H9 (cell line): ENCODE measurements at regions not wholly inside any gene's neighbourhood (a gene's known extent, or its start where the extent isn't known, plus 50 kb on each side); places are given as distances from the start of the nearest gene placed in this dataset.

ENCODE experiments used
- DNase-seq: peaks from one replicate; pipeline ENCODE4 v3.0.0-alpha.2; 2017
- H2AFZ ChIP-seq: one replicate; pipeline ENCODE4 v1.6.1; 2013; ENCODE audit warnings: mild to moderate bottlenecking, low read length, control low read depth, moderate library complexity
- H2AK5ac ChIP-seq: 2 replicates; pipeline ENCODE4 v1.6.1; 2013; ENCODE audit warnings: low read length, control low read depth, mixed read lengths; ENCODE audit not compliant: insufficient read length
- H2BK120ac ChIP-seq: one replicate; pipeline ENCODE4 v1.6.1; 2013; ENCODE audit warnings: low read depth, mild to moderate bottlenecking, low read length, control low read depth, inconsistent platforms; ENCODE audit not compliant: poor library complexity, severe bottlenecking
- H2BK12ac ChIP-seq: 2 replicates; pipeline ENCODE4 v1.6.1; 2013; ENCODE audit warnings: low read length, control low read depth, mixed read lengths, low read depth; ENCODE audit not compliant: insufficient read length
- H2BK15ac ChIP-seq: 2 replicates; pipeline ENCODE4 v1.6.1; 2013; ENCODE audit warnings: low read depth, low read length, control low read depth
- H2BK20ac ChIP-seq: one replicate; pipeline ENCODE4 v1.6.1; 2013; ENCODE audit warnings: low read depth, mild to moderate bottlenecking, low read length, control low read depth, inconsistent platforms; ENCODE audit not compliant: poor library complexity, severe bottlenecking
- H2BK5ac ChIP-seq: 2 replicates; pipeline ENCODE4 v1.6.1; 2013; ENCODE audit warnings: low read length, control low read depth, mixed read lengths; ENCODE audit not compliant: insufficient read length
- H3K14ac ChIP-seq: 2 replicates; pipeline ENCODE4 v1.6.1; 2013; ENCODE audit warnings: low read length, control low read depth; ENCODE audit not compliant: insufficient read depth
- H3K18ac ChIP-seq: 2 replicates; pipeline ENCODE4 v1.6.1; 2013; ENCODE audit warnings: low read depth, mild to moderate bottlenecking, mixed read lengths, low read length, control low read depth; ENCODE audit not compliant: insufficient read length
- H3K23ac ChIP-seq: 2 replicates; pipeline ENCODE4 v1.6.1; 2013; ENCODE audit warnings: low read length, control low read depth, mixed read lengths, low read depth; ENCODE audit not compliant: insufficient read length
- H3K23me2 ChIP-seq: 2 replicates; pipeline ENCODE4 v1.6.1; 2013; ENCODE audit warnings: low read depth, mild to moderate bottlenecking, mixed read lengths, low read length, control low read depth; ENCODE audit not compliant: insufficient read length, poor library complexity, severe bottlenecking
- H3K27ac ChIP-seq: 2 replicates; pipeline ENCODE4 v1.5.1; 2013; ENCODE audit warnings: low read length, control low read depth, mixed read lengths, low read depth; ENCODE audit not compliant: insufficient read length
- H3K27me3 ChIP-seq: 2 replicates; pipeline ENCODE4 v1.6.1; 2013; ENCODE audit warnings: low read length, control low read depth, inconsistent platforms; ENCODE audit not compliant: insufficient read depth
- H3K4ac ChIP-seq: 2 replicates; pipeline ENCODE4 v1.6.1; 2013; ENCODE audit warnings: low read depth, mild to moderate bottlenecking, control low read depth, inconsistent platforms, low read length, moderate library complexity
- H3K4me1 ChIP-seq: 2 replicates; pipeline ENCODE4 v1.6.1; 2013; ENCODE audit warnings: low read length, control low read depth, inconsistent platforms; ENCODE audit not compliant: insufficient read depth
- H3K4me2 ChIP-seq: 2 replicates; pipeline ENCODE4 v1.6.1; 2013; ENCODE audit warnings: low read length, control low read depth, mixed read lengths; ENCODE audit not compliant: insufficient read length, insufficient read depth
- H3K56ac ChIP-seq: 2 replicates; pipeline ENCODE4 v1.6.1; 2013; ENCODE audit warnings: low read depth, mild to moderate bottlenecking, mixed read lengths, low read length, control low read depth; ENCODE audit not compliant: insufficient read length
- H3K79me1 ChIP-seq: 2 replicates; pipeline ENCODE4 v1.6.1; 2013; ENCODE audit warnings: low read depth, mild to moderate bottlenecking, moderate library complexity, low read length, control low read depth, inconsistent platforms; ENCODE audit not compliant: insufficient read depth, poor library complexity, severe bottlenecking
- H3K79me2 ChIP-seq: 2 replicates; pipeline ENCODE4 v1.6.1; 2013; ENCODE audit warnings: low read length, control low read depth, inconsistent platforms; ENCODE audit not compliant: insufficient read depth
- H3K9ac ChIP-seq: 2 replicates; pipeline ENCODE4 v1.6.1; 2013; ENCODE audit warnings: low read length, control low read depth, mixed read lengths; ENCODE audit not compliant: insufficient read length; ENCODE audit errors: extremely low read depth
- H3K9me3 ChIP-seq: one replicate; pipeline ENCODE4 v1.6.1; 2013; ENCODE audit warnings: low read depth, low read length, inconsistent platforms; ENCODE audit not compliant: control insufficient read depth
- H3T11ph ChIP-seq: one replicate; pipeline ENCODE4 v1.6.1; 2013; ENCODE audit warnings: mild to moderate bottlenecking, low read length, control low read depth, inconsistent platforms
- H4K20me1 ChIP-seq: one replicate; pipeline ENCODE4 v1.6.1; 2013; ENCODE audit not compliant: control insufficient read depth, insufficient read length, insufficient read depth
- H4K5ac ChIP-seq: 2 replicates; pipeline ENCODE4 v1.6.1; 2013; ENCODE audit warnings: low read depth, mild to moderate bottlenecking, mixed read lengths, low read length, control low read depth; ENCODE audit not compliant: insufficient read length
- H4K8ac ChIP-seq: replicated peaks from 2 replicates; pipeline ENCODE4 v1.6.1; 2013; ENCODE audit warnings: low read length, control low read depth, mixed read lengths, low read depth; ENCODE audit not compliant: insufficient read length
- H4K91ac ChIP-seq: 2 replicates; pipeline ENCODE4 v1.6.1; 2013; ENCODE audit warnings: low read depth, mild to moderate bottlenecking, moderate library complexity, mixed read lengths, low read length, control low read depth; ENCODE audit not compliant: insufficient read length
- H3K27ac Mint-ChIP-seq, 3 experiments: 2 replicates in 2 of 3; 3 replicates in 1 of 3; pipeline ENCODE4 v1.8.0; 2020 to 2021; ENCODE audit warnings: mixed read lengths in 3 of 3, mild to moderate bottlenecking in 1 of 3, moderate library complexity in 1 of 3
- H3K27me3 Mint-ChIP-seq: 2 replicates; pipeline ENCODE4 v1.8.0; 2021; ENCODE audit warnings: low read depth, mild to moderate bottlenecking, moderate library complexity, mixed read lengths
- H3K36me3 Mint-ChIP-seq, 3 experiments: 2 replicates in 2 of 3; 3 replicates in 1 of 3; pipeline ENCODE4 v1.8.0; 2020 to 2021; ENCODE audit warnings: low read depth in 3 of 3, mixed read lengths in 3 of 3; ENCODE audit not compliant: insufficient read depth in 1 of 3
- H3K4me1 Mint-ChIP-seq, 2 experiments: 2 replicates each; pipeline ENCODE4 v1.8.0; 2020; ENCODE audit warnings: mixed read lengths in 2 of 2
- H3K4me3 Mint-ChIP-seq, 2 experiments: 2 replicates in 1 of 2; 3 replicates in 1 of 2; pipeline ENCODE4 v1.8.0; 2020 to 2021; ENCODE audit warnings: mild to moderate bottlenecking in 2 of 2, mixed read lengths in 2 of 2, moderate library complexity in 1 of 2
- H3K9me3 Mint-ChIP-seq, 2 experiments: 2 replicates in 1 of 2; 3 replicates in 1 of 2; pipeline ENCODE4 v1.8.0; 2020; ENCODE audit warnings: mild to moderate bottlenecking in 2 of 2, mixed read lengths in 2 of 2, moderate library complexity in 1 of 2
- CTCF ChIP-seq: fragments of 200-600 bp; sonication (generic); conservative IDR thresholded peaks from 3 replicates; pipeline ENCODE4 v1.8.0; 2021; ENCODE audit warnings: antibody characterized with exemption, mild to moderate bottlenecking
- WGBS: extraction: QIAGEN DNeasy Blood & Tissue Kit; methylation state at CpG from one replicate; pipeline ENCODE4 v1.1.7; 2013; ENCODE audit warnings: missing lambda C conversion rate, low lambda C conversion rate, mixed read lengths; ENCODE audit not compliant: insufficient read length; ENCODE audit errors: extremely low coverage; 5-methylcytosine and 5-hydroxymethylcytosine counted together

GRCh38 chr20:52748990-52749389, 223.2 kb upstream of the TSHZ2 start:
- Mint-ChIP-seq H3K9me3 (no peaks in the 10 kb centered on the region), H3K4me1 (peaks cover 10 to 12% of the 10 kb centered on the region in 2 experiments), H3K4me3 (no peak overlapping the region), H3K27ac (no peak overlapping the region), H3K27me3 (no peaks in the 10 kb centered on the region; the same call in 1 of the 2 replicates), H3K36me3 (no peaks in the 10 kb centered on the region)
- H2BK20ac ChIP-seq = no peak overlapping the region
- no peak overlapping the region for H3K56ac ChIP-seq
- H3K79me1 ChIP-seq = no peaks in the 10 kb centered on the region
- H2BK120ac ChIP-seq = no peak overlapping the region
- H3K4ac ChIP-seq = no peak overlapping the region
- WGBS = no CpG with 5 or more reads among the region's 1 CpG
- no peak overlapping the region for H2AK5ac ChIP-seq
- H4K91ac ChIP-seq = no peak overlapping the region
- no peak overlapping the region for H4K8ac ChIP-seq
- no peaks in the 10 kb centered on the region for H3K4me1 ChIP-seq
- H2BK5ac ChIP-seq = no peak overlapping the region
- H3T11ph ChIP-seq = no peak overlapping the region
- H3K23ac ChIP-seq = no peak overlapping the region
- H2BK15ac ChIP-seq = no peak overlapping the region
- no peak for TF ChIP-seq CTCF
- no peak overlapping the region for H3K14ac ChIP-seq
- no peaks in the 10 kb centered on the region for H3K27me3 ChIP-seq
- no peak overlapping the region for H3K18ac ChIP-seq
- no peaks in the 10 kb centered on the region for H3K23me2 ChIP-seq
- H3K27ac ChIP-seq = no peak overlapping the region
- no peak overlapping the region for H2BK12ac ChIP-seq
- H4K20me1 ChIP-seq = no peaks in the 10 kb centered on the region
- no peak overlapping the region for H3K9ac ChIP-seq
- H3K9me3 ChIP-seq = no peaks in the 10 kb centered on the region
- H4K5ac ChIP-seq = no peak overlapping the region
- H3K79me2 ChIP-seq = no peaks in the 10 kb centered on the region
- H3K4me2 ChIP-seq = no peak overlapping the region
- H2AFZ ChIP-seq = no peak overlapping the region
- no peak for DNase-seq
